Keratinocyte (primary cell): ENCODE measurements at regions not wholly inside any gene's neighbourhood (a gene's known extent, or its start where the extent isn't known, plus 50 kb on each side); places are given as distances from the start of the nearest gene placed in this dataset.

ENCODE experiments used
- DNase-seq: peaks from one replicate; pipeline ENCODE4 v3.0.0-alpha.2; 2011; ENCODE audit warnings: low read depth, missing footprints, low spot score
- FAIRE-seq: peaks from 2 replicates; lab custom pipeline; 2011; peaks lifted over from hg19 to GRCh38; lab: Jason Lieb, UNC
- H2AFZ ChIP-seq: 2 replicates; pipeline ENCODE4 v1.6.0; 2012; ENCODE audit warnings: low read length, control low read depth, inconsistent platforms; ENCODE audit not compliant: control insufficient read depth
- H3K27ac ChIP-seq: 2 replicates; pipeline ENCODE4 v1.5.1; 2011; ENCODE audit warnings: low read length; ENCODE audit not compliant: control insufficient read depth, insufficient read depth
- H3K27me3 ChIP-seq: 3 replicates; pipeline ENCODE4 v1.6.0; 2011; ENCODE audit warnings: low read length; ENCODE audit not compliant: control insufficient read depth, insufficient read depth; ENCODE audit errors: extremely low read depth
- H3K36me3 ChIP-seq, 2 experiments: 2 replicates in 1 of 2; 3 replicates in 1 of 2; pipeline ENCODE4 v1.5.1; 2011; ENCODE audit warnings: low read length in 2 of 2, mild to moderate bottlenecking in 1 of 2; ENCODE audit not compliant: control insufficient read depth in 2 of 2, insufficient read depth in 2 of 2; ENCODE audit errors: extremely low read depth in 1 of 2
- H3K4me1 ChIP-seq: 3 replicates; pipeline ENCODE4 v1.5.1; 2011; ENCODE audit warnings: low read length; ENCODE audit not compliant: control insufficient read depth, insufficient read depth; ENCODE audit errors: extremely low read depth
- H3K4me2 ChIP-seq: 3 replicates; pipeline ENCODE4 v1.6.0; 2011; ENCODE audit warnings: low read depth, low read length; ENCODE audit not compliant: control insufficient read depth, insufficient read depth; ENCODE audit errors: extremely low read depth
- H3K4me3 ChIP-seq, 3 experiments: fragments of 200-600 bp in 1 of 3; sonication (generic) in 1 of 3; 2 replicates in 2 of 3; 3 replicates in 1 of 3; pipeline ENCODE4 v1.5.1; 2011 to 2016; ENCODE audit warnings: low read length in 3 of 3, mild to moderate bottlenecking in 3 of 3, control low read depth in 2 of 3, inconsistent platforms in 1 of 3, low read depth in 1 of 3, mixed read lengths in 1 of 3, mixed run types in 1 of 3, moderate library complexity in 1 of 3; ENCODE audit not compliant: control insufficient read depth in 2 of 3, insufficient read depth in 2 of 3; ENCODE audit errors: extremely low read depth in 1 of 3
- H3K79me2 ChIP-seq: 2 replicates; pipeline ENCODE4 v1.6.0; 2012; ENCODE audit warnings: low read length; ENCODE audit not compliant: control insufficient read depth, insufficient read depth
- H3K9ac ChIP-seq: 3 replicates; pipeline ENCODE4 v1.6.0; 2011; ENCODE audit warnings: low read length; ENCODE audit not compliant: control insufficient read depth, insufficient read depth; ENCODE audit errors: extremely low read depth
- H3K9me1 ChIP-seq: 3 replicates; pipeline ENCODE4 v1.6.0; 2011; ENCODE audit warnings: low read length; ENCODE audit not compliant: control insufficient read depth, insufficient read depth; ENCODE audit errors: extremely low read depth
- H3K9me3 ChIP-seq: 2 replicates; pipeline ENCODE4 v1.5.1; 2012; ENCODE audit warnings: low read depth, low read length; ENCODE audit not compliant: control insufficient read depth
- H4K20me1 ChIP-seq: 3 replicates; pipeline ENCODE4 v1.6.0; 2011; ENCODE audit warnings: low read length; ENCODE audit not compliant: control insufficient read depth, insufficient read depth; ENCODE audit errors: extremely low read depth
- EZH2 ChIP-seq: IDR thresholded peaks from one replicate; pipeline ENCODE4 v1.6.1; 2012; ENCODE audit warnings: inconsistent platforms, mild to moderate bottlenecking, low read length, moderate library complexity
- dilution Hi-C: fragments of 300-500 bp; cut with MboI; formaldehyde crosslinking; loops from one replicate; pipeline ENCODE4 v1.7.0; 2020; ENCODE audit warnings: low sequenced_read_pairs; ENCODE audit not compliant: extremely low pct_ligation_motif_present
- TF ChIP-seq, protein P1 (sequence below), 3 experiments: IDR thresholded peaks in 1 of 3; conservative IDR thresholded peaks in 1 of 3; optimal IDR thresholded peaks in 1 of 3; 2 replicates in 2 of 3; 3 replicates in 1 of 3; pipeline versions ENCODE3 to v1.5.1; 2011; ENCODE audit warnings: low read length in 3 of 3, mild to moderate bottlenecking in 3 of 3, moderate library complexity in 2 of 3, control low read depth in 1 of 3, inconsistent platforms in 1 of 3; ENCODE audit not compliant: insufficient read depth in 2 of 3; ENCODE audit errors: extremely low read depth in 1 of 3

- peaks cover 28% of the 10 kb centered on the region for H3K4me1 ChIP-seq
- H3K79me2 ChIP-seq: no peaks in the 10 kb centered on the region
- H3K4me2 ChIP-seq: no peak overlapping the region
- H3K9me1 ChIP-seq: no peaks in the 10 kb centered on the region
- no peaks in the 10 kb centered on the region for H3K36me3 ChIP-seq
- H2AFZ ChIP-seq: no peak overlapping the region
- H3K4me3 ChIP-seq: no peak overlapping the region
- no peaks in the 10 kb centered on the region for H3K27me3 ChIP-seq
- no peak for DNase-seq
- no peak overlapping the region for H3K9ac ChIP-seq
- H4K20me1 ChIP-seq: no peaks in the 10 kb centered on the region
- no peak for FAIRE-seq
- no peak overlapping the region for H3K27ac ChIP-seq
- no peaks in the 10 kb centered on the region for H3K9me3 ChIP-seq
- TF ChIP-seq, protein P1, sequence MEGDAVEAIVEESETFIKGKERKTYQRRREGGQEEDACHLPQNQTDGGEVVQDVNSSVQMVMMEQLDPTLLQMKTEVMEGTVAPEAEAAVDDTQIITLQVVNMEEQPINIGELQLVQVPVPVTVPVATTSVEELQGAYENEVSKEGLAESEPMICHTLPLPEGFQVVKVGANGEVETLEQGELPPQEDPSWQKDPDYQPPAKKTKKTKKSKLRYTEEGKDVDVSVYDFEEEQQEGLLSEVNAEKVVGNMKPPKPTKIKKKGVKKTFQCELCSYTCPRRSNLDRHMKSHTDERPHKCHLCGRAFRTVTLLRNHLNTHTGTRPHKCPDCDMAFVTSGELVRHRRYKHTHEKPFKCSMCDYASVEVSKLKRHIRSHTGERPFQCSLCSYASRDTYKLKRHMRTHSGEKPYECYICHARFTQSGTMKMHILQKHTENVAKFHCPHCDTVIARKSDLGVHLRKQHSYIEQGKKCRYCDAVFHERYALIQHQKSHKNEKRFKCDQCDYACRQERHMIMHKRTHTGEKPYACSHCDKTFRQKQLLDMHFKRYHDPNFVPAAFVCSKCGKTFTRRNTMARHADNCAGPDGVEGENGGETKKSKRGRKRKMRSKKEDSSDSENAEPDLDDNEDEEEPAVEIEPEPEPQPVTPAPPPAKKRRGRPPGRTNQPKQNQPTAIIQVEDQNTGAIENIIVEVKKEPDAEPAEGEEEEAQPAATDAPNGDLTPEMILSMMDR (optimal IDR thresholded peaks at IDR 0.05 in 1 of 3, IDR thresholded peaks at IDR 0.05 in 1 of 3, conservative IDR thresholded peaks at IDR 0.05 in 1 of 3; ENCODE audit: extremely low read depth in 1 of 3, insufficient read depth in 2 of 3, low read length in 3 of 3): no peak
- TF ChIP-seq EZH2: no peak
- dilution Hi-C loops: no loop called here
Observed at GRCh38 chr6:139713424-139713823, 339.0 kb upstream of the CITED2 start.

- no peak overlapping the region for H3K4me3 ChIP-seq
- no peaks in the 10 kb centered on the region for H3K9me1 ChIP-seq
- H3K79me2 ChIP-seq: no peaks in the 10 kb centered on the region
- H3K4me1 ChIP-seq: peaks cover 33% of the 10 kb centered on the region
- no peaks in the 10 kb centered on the region for H3K9me3 ChIP-seq
- dilution Hi-C loops: no loop called here
- H3K27ac ChIP-seq: no peak overlapping the region
- no peak overlapping the region for H2AFZ ChIP-seq
- no peak overlapping the region for H3K9ac ChIP-seq
- TF ChIP-seq EZH2: no peak
- TF ChIP-seq, protein P1 (optimal IDR thresholded peaks at IDR 0.05 in 1 of 3, IDR thresholded peaks at IDR 0.05 in 1 of 3, conservative IDR thresholded peaks at IDR 0.05 in 1 of 3; ENCODE audit: extremely low read depth in 1 of 3, insufficient read depth in 2 of 3, low read length in 3 of 3): no peak
- DNase-seq: no peak
- no peaks in the 10 kb centered on the region for H3K36me3 ChIP-seq
- no peak overlapping the region for H3K4me2 ChIP-seq
- no peak for FAIRE-seq
- H4K20me1 ChIP-seq: no peaks in the 10 kb centered on the region
- H3K27me3 ChIP-seq: no peaks in the 10 kb centered on the region
Observed at GRCh38 chr6:139712830-139713229, 338.4 kb upstream of the CITED2 start.
